D721Med (cell line): ENCODE measurements at regions not wholly inside any gene's neighbourhood (a gene's known extent, or its start where the extent isn't known, plus 50 kb on each side); places are given as distances from the start of the nearest gene placed in this dataset.
A peak's percentile ranks its signal among the peaks of the same experiment; 100 is the strongest.

ENCODE experiments used
- DNase-seq: peaks from one replicate; pipeline ENCODE4 v3.0.0; 2011; ENCODE audit warnings: low spot score; ENCODE audit not compliant: insufficient read length
- FAIRE-seq: peaks from 2 replicates; lab custom pipeline; 2011; peaks lifted over from hg19 to GRCh38; lab: Jason Lieb, UNC
- TF ChIP-seq, protein P1 (sequence below): IDR thresholded peaks from 2 replicates; pipeline ENCODE4 v1.5.1; 2012; ENCODE audit warnings: mild to moderate bottlenecking, control low read depth; ENCODE audit not compliant: insufficient read depth; ENCODE audit errors: missing control alignments

DNA sequence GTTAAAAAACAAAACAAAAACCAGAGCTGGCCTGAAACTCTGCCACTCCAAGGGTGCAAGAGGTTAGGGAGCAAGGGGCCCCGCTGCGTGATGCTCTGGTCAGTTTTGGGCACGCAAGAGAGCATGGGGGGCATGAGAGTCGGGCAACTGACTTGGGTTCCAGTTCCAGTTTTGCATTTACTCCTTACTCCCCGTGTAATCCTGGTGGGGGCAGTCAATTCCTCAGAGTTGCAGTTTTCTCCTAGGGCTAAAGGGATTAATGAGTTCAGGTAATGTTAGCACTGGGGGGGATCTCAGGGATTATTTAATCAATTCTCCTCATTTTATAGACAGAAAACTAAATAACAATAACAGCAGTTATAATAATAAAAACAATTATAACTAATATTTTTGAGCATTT is 72.9 kb upstream of the PMFBP1 start:
- FAIRE-seq (no peak), DNase-seq (no peak)
- TF ChIP-seq, protein P1, sequence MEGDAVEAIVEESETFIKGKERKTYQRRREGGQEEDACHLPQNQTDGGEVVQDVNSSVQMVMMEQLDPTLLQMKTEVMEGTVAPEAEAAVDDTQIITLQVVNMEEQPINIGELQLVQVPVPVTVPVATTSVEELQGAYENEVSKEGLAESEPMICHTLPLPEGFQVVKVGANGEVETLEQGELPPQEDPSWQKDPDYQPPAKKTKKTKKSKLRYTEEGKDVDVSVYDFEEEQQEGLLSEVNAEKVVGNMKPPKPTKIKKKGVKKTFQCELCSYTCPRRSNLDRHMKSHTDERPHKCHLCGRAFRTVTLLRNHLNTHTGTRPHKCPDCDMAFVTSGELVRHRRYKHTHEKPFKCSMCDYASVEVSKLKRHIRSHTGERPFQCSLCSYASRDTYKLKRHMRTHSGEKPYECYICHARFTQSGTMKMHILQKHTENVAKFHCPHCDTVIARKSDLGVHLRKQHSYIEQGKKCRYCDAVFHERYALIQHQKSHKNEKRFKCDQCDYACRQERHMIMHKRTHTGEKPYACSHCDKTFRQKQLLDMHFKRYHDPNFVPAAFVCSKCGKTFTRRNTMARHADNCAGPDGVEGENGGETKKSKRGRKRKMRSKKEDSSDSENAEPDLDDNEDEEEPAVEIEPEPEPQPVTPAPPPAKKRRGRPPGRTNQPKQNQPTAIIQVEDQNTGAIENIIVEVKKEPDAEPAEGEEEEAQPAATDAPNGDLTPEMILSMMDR: no peak

GRCh38 chr16:72243621-72244020 is 71.7 kb upstream of the PMFBP1 start:
- DNase-seq (no peak), FAIRE-seq (no peak)
- TF ChIP-seq, protein P1: no peak

DNA sequence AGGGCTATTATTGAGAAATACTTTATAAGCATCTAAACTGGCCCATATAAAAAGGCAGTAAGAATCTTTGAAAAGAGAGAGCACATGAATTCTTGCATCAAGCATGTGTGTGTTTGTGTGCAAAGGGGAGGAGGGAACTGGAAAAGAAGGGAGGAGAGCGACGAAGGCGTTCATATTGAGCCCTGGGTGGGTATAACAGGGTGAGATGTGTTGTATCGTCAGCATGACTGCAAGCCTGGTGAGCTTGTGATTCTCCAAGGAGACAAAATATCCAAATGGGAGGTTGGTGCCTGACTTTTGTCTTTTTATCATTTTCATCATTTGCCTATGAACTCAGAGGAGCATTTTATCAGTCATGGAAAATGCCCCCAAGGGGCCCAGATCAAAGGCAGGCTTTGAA is 70.8 kb upstream of the PMFBP1 start:
- TF ChIP-seq, protein P1: no peak
- FAIRE-seq (no peak), DNase-seq (no peak)

DNA sequence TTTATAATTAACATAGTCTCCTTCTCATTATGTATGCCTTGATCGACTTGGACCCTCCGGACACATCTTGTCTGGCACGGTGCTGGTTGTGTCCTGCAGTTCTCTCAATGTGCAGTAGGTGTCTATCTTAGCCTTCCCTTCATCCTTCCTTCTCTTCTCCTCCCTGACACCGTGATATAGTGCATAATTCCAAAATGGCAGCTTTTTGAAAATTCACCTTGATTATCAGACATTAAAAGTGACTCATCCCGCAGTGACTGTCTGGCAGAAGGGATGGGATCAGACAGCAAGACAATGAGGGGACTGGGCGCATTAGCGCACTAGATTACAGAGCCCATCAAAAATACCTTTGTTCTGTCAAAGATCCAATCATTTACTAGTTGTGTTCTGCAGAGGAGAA is 70.0 kb upstream of the PMFBP1 start:
- FAIRE-seq (no peak), DNase-seq (no peak)
- TF ChIP-seq, protein P1: peak; percentile 77

DNA sequence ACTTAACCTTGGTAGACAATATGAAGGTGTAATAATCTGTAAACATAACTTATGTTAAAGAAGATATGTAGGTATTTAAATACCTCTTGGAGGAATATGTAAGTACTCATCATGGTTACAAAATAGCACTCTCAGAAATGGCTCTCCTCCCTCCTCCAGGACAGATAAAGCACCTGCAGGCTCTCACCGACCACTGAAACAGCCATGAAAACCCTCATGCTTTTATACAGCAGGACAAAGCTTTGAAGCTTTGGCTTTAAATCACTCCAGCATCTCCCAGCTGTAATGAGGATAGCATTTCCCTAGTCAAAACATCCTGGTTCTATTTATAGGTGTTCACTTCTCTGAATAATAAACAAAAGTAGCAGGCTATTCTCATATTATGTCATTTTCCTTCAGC is 69.1 kb upstream of the PMFBP1 start:
- DNase-seq (no peak), FAIRE-seq (no peak)
- TF ChIP-seq, protein P1: no peak

GRCh38 chr16:72240466-72240865 is 68.5 kb upstream of the PMFBP1 start:
- DNase-seq: no peak
- FAIRE-seq: no peak
- TF ChIP-seq, protein P1: no peak

DNA sequence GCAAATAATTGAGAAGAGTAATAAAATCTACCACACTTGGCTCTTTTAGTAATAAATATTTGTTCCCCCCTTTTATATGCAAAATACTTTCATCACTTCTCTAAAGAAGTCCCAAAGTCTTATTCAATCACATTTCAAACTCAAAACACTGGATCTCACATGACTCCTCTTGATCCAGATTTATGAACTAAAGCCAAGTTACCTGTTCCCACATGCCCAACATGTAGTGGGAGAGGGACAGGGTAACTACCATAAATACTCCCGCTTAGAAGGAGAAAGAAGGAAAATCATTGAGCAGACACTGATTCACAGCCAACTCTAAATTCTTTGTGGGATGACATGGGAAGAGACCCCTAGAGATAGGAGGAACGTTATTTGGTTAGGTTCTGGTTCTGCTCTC is 64.9 kb upstream of the PMFBP1 start:
- no peak for DNase-seq

More for the DNA sequence above, 64.9 kb upstream of the PMFBP1 start:
- FAIRE-seq: no peak
- TF ChIP-seq, protein P1: no peak
